Right atrium auricular region (tissue), 2 donors: ENCODE measurements at regions not wholly inside any gene's neighbourhood (a gene's known extent, or its start where the extent isn't known, plus 50 kb on each side); places are given as distances from the start of the nearest gene placed in this dataset.

Source experiments
- DNase-seq: peaks from one replicate; pipeline ENCODE4 v3.0.0-alpha.2; 2019; ENCODE audit warnings: low spot score
- H3K27ac ChIP-seq, 2 donors: fragments of 200-600 bp; sonication (generic); 1 replicate in 1 of 2; 2 replicates in 1 of 2; pipeline ENCODE4 v1.5.1; 2016 to 2019
- H3K27me3 ChIP-seq, 2 donors: fragments of 200-600 bp; sonication (generic); one replicate each; pipeline versions ENCODE4 v1.5.1 to v1.6.0; 2017 to 2019
- H3K36me3 ChIP-seq: fragments of 200-600 bp; sonication (generic); one replicate; pipeline ENCODE4 v1.5.1; 2016
- H3K4me1 ChIP-seq, 2 donors: fragments of 200-600 bp; sonication (generic); one replicate each; pipeline versions ENCODE4 v1.5.1 to v1.6.0; 2017 to 2019
- H3K4me3 ChIP-seq, 2 donors: fragments of 200-600 bp; sonication (generic); 1 replicate in 1 of 2; 2 replicates in 1 of 2; pipeline ENCODE4 v1.5.1; 2017 to 2019; ENCODE audit warnings: mild to moderate bottlenecking in 1 of 2, moderate library complexity in 1 of 2
- H3K9me3 ChIP-seq, 2 donors: fragments of 200-600 bp; sonication (generic); one replicate each; pipeline ENCODE4 v1.5.1; 2019
- CTCF ChIP-seq, 2 donors: fragments of 200-600 bp; sonication (generic); IDR thresholded peaks; one replicate each; pipeline ENCODE4 v1.5.1; 2019; ENCODE audit warnings: antibody characterized with exemption in 2 of 2

- Histone ChIP-seq H3K27ac (no peak overlapping the region), H3K36me3 (no peaks in the 10 kb centered on the region), H3K4me1 (no peaks in the 10 kb centered on the region), H3K9me3 (no peaks in the 10 kb centered on the region), H3K27me3 (no peaks in the 10 kb centered on the region), H3K4me3 (no peak overlapping the region)
- TF ChIP-seq CTCF (IDR thresholded peaks at IDR 0.05), result no peak
- no peak for DNase-seq
These were observed 577.9 kb upstream of the CDH5 start for GRCh38 chr16:65788434-65789140.

GRCh38 chr16:65787921-65788320 is 578.6 kb upstream of the CDH5 start:
- TF ChIP-seq CTCF (IDR thresholded peaks at IDR 0.05), result no peak
- Histone ChIP-seq H3K27me3 (no peaks in the 10 kb centered on the region), H3K36me3 (no peaks in the 10 kb centered on the region), H3K4me1 (no peaks in the 10 kb centered on the region), H3K4me3 (no peak overlapping the region), H3K27ac (no peak overlapping the region), H3K9me3 (no peaks in the 10 kb centered on the region)
- DNase-seq, result no peak

- H3K9me3 ChIP-seq, result no peaks in the 10 kb centered on the region
- DNase-seq, result no peak
- TF ChIP-seq CTCF (IDR thresholded peaks at IDR 0.05), result no peak
- H3K4me3 ChIP-seq, result no peak overlapping the region
- H3K27me3 ChIP-seq, result no peaks in the 10 kb centered on the region
- H3K4me1 ChIP-seq, result no peaks in the 10 kb centered on the region
- no peak overlapping the region for H3K27ac ChIP-seq
- H3K36me3 ChIP-seq, result no peaks in the 10 kb centered on the region
These were observed 579.6 kb upstream of the CDH5 start for GRCh38 chr16:65786916-65787315.

- H3K36me3 ChIP-seq, result no peaks in the 10 kb centered on the region
- no peaks in the 10 kb centered on the region for H3K9me3 ChIP-seq
- no peak overlapping the region for H3K4me3 ChIP-seq
- no peak overlapping the region for H3K27ac ChIP-seq
- no peak for TF ChIP-seq CTCF (IDR thresholded peaks at IDR 0.05)
- no peak for DNase-seq
- H3K4me1 ChIP-seq, result no peaks in the 10 kb centered on the region
- no peaks in the 10 kb centered on the region for H3K27me3 ChIP-seq
These were observed 582.6 kb upstream of the CDH5 start for GRCh38 chr16:65783709-65784474.

- DNase-seq, result peak; percentile 40
- H3K36me3 ChIP-seq, result no peaks in the 10 kb centered on the region
These were observed 583.6 kb upstream of the CDH5 start for GRCh38 chr16:65782611-65783600.

More at GRCh38 chr16:65782611-65783600, 583.6 kb upstream of the CDH5 start:
- no peak overlapping the region for H3K4me3 ChIP-seq
- TF ChIP-seq CTCF (IDR thresholded peaks at IDR 0.05), result no peak
- H3K27me3 ChIP-seq, result no peaks in the 10 kb centered on the region
- H3K4me1 ChIP-seq, result no peaks in the 10 kb centered on the region
- no peak overlapping the region for H3K27ac ChIP-seq
- H3K9me3 ChIP-seq, result no peaks in the 10 kb centered on the region
